ENCODE measurements at regions not wholly inside any gene's neighbourhood (a gene's known extent, or its start where the extent isn't known, plus 50 kb on each side); places are given as distances from the start of the nearest gene placed in this dataset.
A peak's percentile ranks its signal among the peaks of the same experiment; 100 is the strongest.

DNA sequence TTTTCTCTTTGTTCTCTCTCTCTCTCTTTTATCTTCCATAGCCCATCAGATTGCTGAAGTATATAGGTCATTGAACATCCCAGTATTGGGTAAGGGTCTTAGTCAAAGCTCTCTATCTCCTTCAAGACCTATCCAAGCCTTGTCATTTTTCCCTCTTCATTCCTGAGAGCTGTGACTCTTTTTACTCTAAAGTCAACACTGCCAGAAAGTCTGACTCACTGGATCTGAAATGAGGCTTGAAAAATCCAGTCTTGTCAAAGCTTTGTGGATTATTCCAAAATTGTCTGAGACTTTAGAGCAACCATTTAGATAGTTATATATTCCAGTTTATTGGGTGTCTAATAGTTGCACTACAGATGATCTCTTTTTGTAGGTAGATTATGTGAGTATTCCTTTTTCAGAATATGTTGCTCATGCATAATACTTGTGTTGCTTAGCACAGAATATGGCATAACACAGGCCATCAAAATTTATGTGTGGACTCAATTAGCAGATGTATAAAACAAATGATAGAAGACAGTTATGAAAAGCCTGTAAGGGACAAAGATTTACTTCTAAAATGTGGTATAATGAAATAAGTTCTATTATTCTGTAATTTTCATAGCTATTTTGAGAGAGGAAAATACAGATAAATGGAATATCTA lies 389.3 kb upstream of the PCDH9 start:
- Histone ChIP-seq H3F3A (ENCODE audit: low read depth) (no peaks in the 10 kb centered on the region), H3K4me1 (no peaks in the 10 kb centered on the region), H3K4me2 (no peak overlapping the region), H2AFZ (replicated peaks) (peak overlapping the region; percentile 23), H3K9me3 (ENCODE audit: low read depth) (no peaks in the 10 kb centered on the region), H4K20me1 (ENCODE audit: low read depth) (no peaks in the 10 kb centered on the region), H3K27me3 (no peaks in the 10 kb centered on the region), H3K27ac (no peak overlapping the region), H3K79me2 (ENCODE audit: low read depth) (no peaks in the 10 kb centered on the region), H3K36me3 (no peaks in the 10 kb centered on the region), H3K9ac (no peak overlapping the region), H3K4me3 (no peak overlapping the region)
- H3K27ac Mint-ChIP-seq: no peak overlapping the region
- H3K4me3 Mint-ChIP-seq: no peak overlapping the region
- no peaks in the 10 kb centered on the region for H3K9me3 Mint-ChIP-seq
- no peaks in the 10 kb centered on the region for H3K27me3 Mint-ChIP-seq (ENCODE audit: insufficient read depth, low read depth)
- no peaks in the 10 kb centered on the region for H3K36me3 Mint-ChIP-seq
- TF ChIP-seq EZH2 (IDR thresholded peaks at IDR 0.05) (no peak), CTCF (IDR thresholded peaks at IDR 0.05) (no peak), EZH2phosphoT487 (IDR thresholded peaks at IDR 0.05) (no peak)
- peaks cover 10% of the 10 kb centered on the region for H3K4me1 Mint-ChIP-seq
- no peak for DNase-seq (ENCODE audit: low spot score)

- no peak overlapping the region for H3K4me2 ChIP-seq
- H3K4me1 ChIP-seq: no peaks in the 10 kb centered on the region
- Mint-ChIP-seq H3K27ac (no peak overlapping the region), H3K4me3 (no peak overlapping the region), H3K27me3 (ENCODE audit: insufficient read depth, low read depth) (peaks cover 2% of the 10 kb centered on the region), H3K4me1 (no peaks in the 10 kb centered on the region), H3K36me3 (no peaks in the 10 kb centered on the region), H3K9me3 (no peaks in the 10 kb centered on the region)
- TF ChIP-seq EZH2phosphoT487 (IDR thresholded peaks at IDR 0.05) (no peak), CTCF (IDR thresholded peaks at IDR 0.05) (no peak)
- no peaks in the 10 kb centered on the region for H3K79me2 ChIP-seq (ENCODE audit: low read depth)
- no peak overlapping the region for H2AFZ ChIP-seq (replicated peaks)
- H3K9me3 ChIP-seq (ENCODE audit: low read depth): no peaks in the 10 kb centered on the region
- no peak for DNase-seq (ENCODE audit: low spot score)
- H3K27me3 ChIP-seq: no peaks in the 10 kb centered on the region
- no peak overlapping the region for H3K4me3 ChIP-seq
- H3K27ac ChIP-seq: no peak overlapping the region
- no peaks in the 10 kb centered on the region for H3F3A ChIP-seq (ENCODE audit: low read depth)
- H3K9ac ChIP-seq: no peak overlapping the region
- H3K36me3 ChIP-seq: no peaks in the 10 kb centered on the region
- H4K20me1 ChIP-seq (ENCODE audit: low read depth): no peaks in the 10 kb centered on the region
These were observed 384.4 kb upstream of the PCDH9 start for GRCh38 chr13:67614579-67614978.

- TF ChIP-seq EZH2 (IDR thresholded peaks at IDR 0.05) (no peak), EZH2phosphoT487 (IDR thresholded peaks at IDR 0.05) (no peak), CTCF (IDR thresholded peaks at IDR 0.05) (no peak)
- Mint-ChIP-seq H3K4me1 (no peaks in the 10 kb centered on the region), H3K9me3 (no peaks in the 10 kb centered on the region), H3K4me3 (no peak overlapping the region), H3K27ac (no peak overlapping the region), H3K36me3 (no peaks in the 10 kb centered on the region), H3K27me3 (ENCODE audit: insufficient read depth, low read depth) (peaks cover 2% of the 10 kb centered on the region)
- H3K4me2 ChIP-seq: no peak overlapping the region
- no peak for DNase-seq (ENCODE audit: low spot score)
- no peaks in the 10 kb centered on the region for H3K4me1 ChIP-seq
- no peaks in the 10 kb centered on the region for H3K27me3 ChIP-seq
- no peaks in the 10 kb centered on the region for H3K79me2 ChIP-seq (ENCODE audit: low read depth)
- H3K9me3 ChIP-seq (ENCODE audit: low read depth): no peaks in the 10 kb centered on the region
- H4K20me1 ChIP-seq (ENCODE audit: low read depth): no peaks in the 10 kb centered on the region
- no peaks in the 10 kb centered on the region for H3K36me3 ChIP-seq
- no peak overlapping the region for H3K4me3 ChIP-seq
- H3K9ac ChIP-seq: no peak overlapping the region
- H2AFZ ChIP-seq (replicated peaks): no peak overlapping the region
- no peaks in the 10 kb centered on the region for H3F3A ChIP-seq (ENCODE audit: low read depth)
- no peak overlapping the region for H3K27ac ChIP-seq
These were observed 383.9 kb upstream of the PCDH9 start for GRCh38 chr13:67614013-67614412.

All from neural progenitor cell (in vitro differentiated cells).